ENCODE measurements at regions not wholly inside any gene's neighbourhood (a gene's known extent, or its start where the extent isn't known, plus 50 kb on each side); places are given as distances from the start of the nearest gene placed in this dataset.
"Not testable (repeated sequence)": the region's sequence is repeated elsewhere in the genome, so short reads cannot be mapped to it uniquely, and the experiment has no call there.

- DNase-seq: no peak
Observed at GRCh38 chr5:114789773-114790402, 379.8 kb downstream of the TRIM36 start.

DNA sequence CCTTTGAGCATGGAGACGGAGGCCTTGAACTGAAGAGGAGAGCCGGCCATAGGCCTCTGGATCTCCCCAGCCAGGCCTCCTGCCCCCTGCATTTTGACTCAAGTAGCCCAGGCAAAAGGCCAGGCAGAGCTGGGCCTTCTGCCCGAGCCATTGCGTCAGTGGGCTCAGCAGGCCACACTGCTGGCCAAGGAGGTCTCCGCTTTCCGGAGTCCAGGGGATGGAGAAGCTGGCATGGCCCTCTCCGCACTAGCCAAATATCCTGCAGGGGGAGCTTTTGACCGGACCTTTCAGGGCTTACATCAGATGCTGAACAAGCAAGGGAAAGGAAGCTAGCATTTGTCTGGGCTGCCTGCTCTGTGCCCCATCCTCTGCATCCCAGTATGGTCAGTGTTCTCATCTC lies 386.8 kb downstream of the TRIM36 start:
- DNase-seq: no peak

GRCh38 chr5:114782177-114782576 lies 387.5 kb downstream of the TRIM36 start:
- DNase-seq: no peak

GRCh38 chr5:114780290-114780689 lies 389.4 kb downstream of the TRIM36 start:
- no peak for DNase-seq

DNA sequence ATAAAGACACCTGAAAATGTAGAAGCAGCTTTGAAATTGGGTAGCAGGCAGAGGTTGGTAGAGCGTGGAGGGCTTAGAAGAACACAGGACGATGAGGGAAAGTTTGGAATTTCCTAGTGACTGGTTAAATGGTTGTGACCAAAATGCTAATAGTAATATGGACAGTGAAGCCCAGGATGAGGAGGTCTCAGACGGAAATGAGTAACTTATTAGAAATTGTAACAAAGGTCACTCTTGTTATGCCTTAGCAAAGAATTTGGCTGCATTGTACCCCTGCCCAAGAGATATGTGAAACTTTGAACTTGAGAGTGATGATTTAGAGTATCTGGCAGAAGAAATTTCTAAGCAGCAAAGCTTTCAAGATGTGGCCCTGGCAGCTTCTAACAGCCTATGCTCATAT lies 382.5 kb downstream of the KCNN2 start:
- no peak for DNase-seq

- DNase-seq: no peak
Observed at GRCh38 chr5:114734238-114734637, 372.4 kb downstream of the KCNN2 start.

GRCh38 chr5:114729986-114730385 lies 368.1 kb downstream of the KCNN2 start:
- DNase-seq: no peak

DNA sequence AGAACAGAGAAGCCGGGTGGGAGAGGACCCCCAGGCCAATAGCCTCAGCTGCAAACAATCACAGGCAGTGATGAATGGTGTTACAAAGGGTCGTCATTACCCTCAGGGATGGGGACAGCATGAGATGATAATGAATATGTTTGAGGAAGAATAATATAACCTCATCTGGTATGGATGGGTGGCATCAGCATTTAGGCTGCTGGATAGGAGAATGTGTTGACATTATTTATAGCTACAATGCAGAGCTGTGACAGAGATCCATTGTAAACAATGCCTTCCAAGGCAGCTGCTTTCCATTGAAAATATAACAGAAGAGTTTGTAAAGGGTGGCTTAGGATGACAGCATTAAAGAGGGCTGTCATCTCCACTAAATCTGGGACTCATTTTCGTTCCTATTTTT lies 365.5 kb downstream of the KCNN2 start:
- no peak for DNase-seq

DNA sequence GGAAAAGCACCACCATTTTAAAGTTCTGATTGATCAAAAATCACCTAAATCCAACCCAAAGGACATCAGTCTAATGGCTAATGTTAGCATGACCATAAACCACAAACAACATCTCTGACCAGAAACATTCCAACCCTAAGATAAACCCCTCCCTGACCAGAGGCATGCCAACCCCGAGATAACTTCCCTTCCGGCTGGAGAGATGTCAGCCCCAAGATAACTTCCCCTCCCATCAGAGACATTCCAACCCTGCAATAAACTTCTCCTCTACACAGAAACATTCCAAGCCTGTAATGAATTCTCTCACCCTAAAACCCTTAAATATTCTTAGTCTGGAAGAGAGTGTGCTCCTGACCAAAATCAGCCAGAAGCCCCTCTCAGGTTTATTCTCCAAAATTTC lies 364.3 kb downstream of the KCNN2 start:
- no peak for DNase-seq

GRCh38 chr5:114719268-114719667 lies 357.4 kb downstream of the KCNN2 start:
- DNase-seq: no peak

- DNase-seq: no peak
Observed at GRCh38 chr5:114716955-114717354, 355.1 kb downstream of the KCNN2 start.

DNA sequence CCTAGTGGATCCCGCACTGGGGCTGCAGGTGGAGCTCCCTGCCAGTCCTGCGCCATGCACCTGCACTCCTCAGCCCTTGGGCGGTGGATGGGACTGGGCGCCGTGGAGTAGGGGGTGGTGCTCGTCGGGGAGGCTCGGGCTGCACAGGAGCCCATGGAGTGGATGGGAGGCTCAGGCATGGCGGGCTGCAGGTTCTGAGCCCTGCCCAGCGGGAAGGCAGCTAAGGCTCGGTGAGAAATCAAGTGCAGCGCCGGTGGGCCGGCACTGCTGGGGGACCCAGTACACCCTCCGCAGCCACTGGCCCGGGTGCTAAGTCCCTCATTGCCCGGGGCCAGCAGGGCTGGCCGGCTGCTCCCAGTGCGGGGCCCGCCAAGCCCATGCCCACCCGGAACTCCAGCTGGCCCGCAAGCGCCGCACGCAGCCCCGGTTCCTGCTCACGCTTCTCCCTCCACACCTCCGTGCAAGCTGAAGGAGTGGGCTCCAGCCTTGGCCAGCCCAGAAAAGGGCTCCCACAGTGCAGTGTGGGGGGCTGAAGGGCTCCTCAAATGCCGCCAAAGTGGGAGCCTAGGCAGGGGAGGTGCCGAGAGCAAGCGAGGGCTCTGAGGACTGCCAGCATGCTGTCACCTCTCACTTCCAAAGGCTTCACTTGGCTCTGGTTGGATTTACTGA lies 342.5 kb downstream of the KCNN2 start:
- not testable (repeated sequence) for DNase-seq

- no peak for DNase-seq
Observed at GRCh38 chr5:114702731-114703130, 340.9 kb downstream of the KCNN2 start.

- no peak for DNase-seq
Observed at GRCh38 chr5:114702136-114702535, 340.3 kb downstream of the KCNN2 start.

DNA sequence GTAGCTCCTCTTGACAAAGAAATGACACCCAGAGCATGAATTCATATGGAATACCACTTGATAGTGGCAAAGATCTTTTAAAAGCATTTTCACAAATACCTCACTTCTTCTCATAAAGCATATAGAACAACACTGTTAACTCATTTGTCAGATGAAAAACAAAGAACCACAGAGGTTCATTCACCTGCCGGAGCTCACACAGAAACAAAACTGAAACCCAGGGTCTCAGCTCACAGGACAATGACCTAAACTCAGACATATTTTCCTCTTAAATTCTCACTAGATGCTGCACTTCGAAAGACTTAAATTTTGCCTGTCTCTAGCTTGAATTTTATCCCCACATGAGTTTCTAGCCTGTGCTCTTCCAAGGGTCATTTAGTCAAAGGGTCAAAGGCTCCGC lies 339.0 kb downstream of the KCNN2 start:
- DNase-seq: no peak

- DNase-seq: no peak
Observed at GRCh38 chr5:114695292-114695904, 333.5 kb downstream of the KCNN2 start.

- DNase-seq: no peak
Observed at GRCh38 chr5:114686356-114686755, 324.5 kb downstream of the KCNN2 start.

DNA sequence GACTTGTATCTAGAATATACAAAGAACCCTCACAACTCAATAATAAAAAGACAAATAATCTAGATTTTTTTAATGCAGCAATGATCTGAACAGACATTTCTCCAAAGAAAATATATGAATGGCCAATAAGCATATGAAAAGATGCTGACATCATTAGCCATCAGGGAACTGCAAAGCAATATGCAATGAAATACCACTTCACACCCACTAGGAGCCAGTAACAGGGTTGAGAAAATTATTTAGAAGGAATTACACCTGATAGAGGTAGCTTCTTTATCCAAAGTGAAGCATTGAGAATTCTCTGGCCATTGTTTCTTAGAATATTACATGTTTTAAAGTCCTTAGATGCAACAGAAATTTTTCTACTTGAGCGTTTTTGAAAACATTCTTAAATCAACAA lies 316.9 kb downstream of the KCNN2 start:
- DNase-seq: no peak

GRCh38 chr5:114665551-114665950 lies 303.7 kb downstream of the KCNN2 start:
- DNase-seq: no peak

DNA sequence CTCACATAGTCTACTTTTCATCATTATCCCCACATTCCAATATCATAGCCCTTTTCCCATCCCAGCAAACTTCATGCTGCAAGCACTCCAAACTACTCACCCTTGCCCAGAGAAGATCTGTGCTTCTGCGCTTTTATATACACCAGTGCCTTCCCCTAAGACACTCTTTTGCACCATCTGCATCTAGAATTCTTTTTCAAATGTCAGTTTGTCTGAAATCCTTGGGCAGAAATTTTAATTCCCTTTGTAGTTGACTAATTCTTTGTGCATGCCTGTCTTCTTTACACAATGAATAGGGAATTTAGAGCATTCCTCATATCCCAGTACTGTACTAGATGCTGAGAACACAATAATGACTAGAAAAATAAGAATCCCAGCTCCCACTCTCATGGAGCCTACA lies 298.9 kb downstream of the KCNN2 start:
- DNase-seq: no peak

DNA sequence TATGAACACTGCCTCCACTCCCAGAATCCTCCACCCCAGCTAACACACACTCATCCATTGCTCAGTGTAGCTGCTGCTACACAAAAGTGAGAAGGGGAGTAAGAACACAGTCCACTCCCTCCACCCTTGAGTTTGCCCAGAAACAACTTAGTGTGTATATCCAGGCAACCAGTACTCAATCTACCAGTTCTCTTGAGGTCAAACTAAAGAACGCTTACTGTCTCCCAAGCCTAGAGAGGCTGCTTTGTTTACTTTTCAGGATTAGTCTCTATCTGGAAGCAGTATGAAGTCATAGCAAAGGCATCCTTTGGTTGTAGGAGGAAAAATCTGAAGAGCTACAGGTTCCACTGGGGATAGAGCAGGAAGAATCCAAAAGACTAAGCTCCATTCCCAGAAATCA lies 296.3 kb downstream of the KCNN2 start:
- no peak for DNase-seq

DNA sequence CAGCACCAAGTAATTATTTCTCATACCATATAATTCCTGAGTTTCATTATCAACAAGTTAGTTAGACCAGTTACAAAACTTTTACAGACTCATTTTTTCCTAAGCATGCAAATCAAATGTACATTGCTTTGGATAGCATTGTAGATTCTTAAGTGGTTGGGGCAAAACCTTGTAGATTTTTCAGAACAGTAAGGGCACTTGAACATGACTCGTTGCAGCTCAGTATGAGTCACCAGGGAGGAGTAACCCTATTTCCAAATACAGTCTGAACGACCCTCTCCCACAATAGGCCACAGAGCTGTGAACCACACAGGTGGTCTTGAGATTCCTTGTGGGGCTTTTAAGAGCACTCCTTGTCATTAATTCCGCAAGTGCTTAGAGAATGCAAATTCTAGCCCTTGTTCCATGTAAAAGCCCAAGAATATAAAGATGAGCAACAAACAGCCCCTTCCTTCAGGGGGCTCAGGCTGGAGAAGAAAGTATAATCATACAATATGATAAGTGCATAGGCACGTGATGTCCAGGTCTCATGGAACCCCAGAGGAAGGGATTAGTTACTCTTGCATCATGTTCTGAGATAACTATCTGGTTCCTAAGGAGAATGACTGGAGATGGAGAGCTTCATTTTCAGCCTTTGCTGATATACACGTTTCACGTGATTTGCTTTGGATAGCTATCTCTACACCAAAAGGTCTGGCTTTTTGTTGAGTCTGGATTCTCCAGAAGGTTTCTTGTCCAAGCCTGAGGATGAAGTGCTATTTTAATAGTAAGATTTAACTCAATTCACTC lies 295.7 kb downstream of the KCNN2 start:
- no peak for DNase-seq

DNA sequence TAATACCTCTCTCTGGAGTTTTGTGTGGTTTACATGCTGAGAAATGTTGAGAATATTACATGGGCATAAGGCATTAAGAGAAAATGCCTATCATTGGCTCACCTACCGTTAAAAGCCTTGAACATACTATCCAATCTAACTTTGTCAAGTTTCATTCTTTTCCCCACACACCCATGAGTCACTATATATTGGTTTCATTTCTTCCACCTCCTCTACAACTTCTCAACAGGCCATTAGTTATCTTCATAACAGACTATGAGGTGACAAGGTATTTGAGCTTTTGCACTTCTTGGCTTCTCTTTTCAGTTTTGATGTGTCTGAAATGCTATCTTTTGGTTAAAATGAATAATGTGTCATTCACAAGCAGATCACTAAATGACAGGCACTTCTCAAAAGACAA lies 288.0 kb downstream of the KCNN2 start:
- no peak for DNase-seq

GRCh38 chr5:114648940-114649339 lies 287.1 kb downstream of the KCNN2 start:
- no peak for DNase-seq

All from HCEC 1CT (cell line).